GM12878 (cell line): ENCODE measurements at regions not wholly inside any gene's neighbourhood (a gene's known extent, or its start where the extent isn't known, plus 50 kb on each side); places are given as distances from the start of the nearest gene placed in this dataset.
"Not testable (repeated sequence)": the region's sequence is repeated elsewhere in the genome, so short reads cannot be mapped to it uniquely, and the experiment has no call there.

Experiments used
- ATAC-seq: fragments of 200-7000 bp; cut with Tn5 transposase; 3 replicates; pipeline ENCODE4 v1.9.1; 2020; ENCODE audit warnings: mild to moderate bottlenecking, moderate library complexity
- BruUV-seq: library from RNA; stranded (reverse); fragments of 400-500 nt; replicated peaks from 2 replicates; lab custom pipeline; 2021; lab: Mats Ljungman, UMichigan
- CTCF ChIA-PET: fragments of 300-600 bp; sonication (Branson Sonifier 250); formaldehyde crosslinking; extraction: SDS; loops from one replicate; lab custom pipeline; 2021; ENCODE audit warnings: inconsistent platforms; lab: Yijun Ruan, JAX
- POLR2A ChIA-PET: fragments of 350-600 bp; formaldehyde crosslinking; extraction: SDS; loops from one replicate; lab custom pipeline; 2021; ENCODE audit warnings: inconsistent platforms; lab: Charles Lee
- RAD21 ChIA-PET: fragments of 300-600 bp; sonication (Branson Sonifier 250); formaldehyde crosslinking; loops from one replicate; lab custom pipeline; 2023; ENCODE audit warnings: antibody characterized with exemption; ENCODE audit not compliant: unreplicated experiment; lab: Charles Lee
- SMC1A ChIA-PET: fragments of 300-600 bp; sonication (Branson Sonifier 250); formaldehyde crosslinking; loops from one replicate; lab custom pipeline; 2023; ENCODE audit not compliant: unreplicated experiment, uncharacterized antibody; lab: Charles Lee
- DNase-seq: peaks from one replicate; pipeline ENCODE4 v3.0.0-alpha.2; 2011; ENCODE audit warnings: low read depth, low spot score
- FAIRE-seq: peaks from 3 replicates; lab custom pipeline; 2011; peaks lifted over from hg19 to GRCh38; lab: Jason Lieb, UNC
- H2AFZ ChIP-seq: 2 replicates; pipeline ENCODE4 v1.6.0; 2011; ENCODE audit warnings: low read depth, low read length, control low read depth; ENCODE audit not compliant: control insufficient read depth
- H3K27ac ChIP-seq: 2 replicates; pipeline ENCODE4 v1.5.1; 2011; ENCODE audit warnings: control low read depth; ENCODE audit not compliant: control insufficient read depth, insufficient read depth
- H3K27me3 ChIP-seq, 2 experiments: replicated peaks in 1 of 2; 2 replicates each; pipeline versions ENCODE4 v1.6.0 to v1.6.1; 2011; ENCODE audit warnings: low read length in 1 of 2; ENCODE audit not compliant: control insufficient read depth in 2 of 2, insufficient read depth in 2 of 2
- H3K36me3 ChIP-seq, 2 experiments: 2 replicates each; pipeline ENCODE4 v1.5.1; 2011; ENCODE audit warnings: low read length in 1 of 2; ENCODE audit not compliant: control insufficient read depth in 2 of 2, insufficient read depth in 2 of 2
- H3K4me1 ChIP-seq: 2 replicates; pipeline ENCODE4 v1.6.1; 2011; ENCODE audit warnings: mild to moderate bottlenecking, low read length, moderate library complexity, mixed read lengths; ENCODE audit not compliant: control insufficient read depth, insufficient read depth
- H3K4me2 ChIP-seq: 2 replicates; pipeline ENCODE4 v1.6.0; 2011; ENCODE audit warnings: control low read depth; ENCODE audit not compliant: control insufficient read depth, insufficient read depth
- H3K4me3 ChIP-seq: fragments of 200-600 bp; sonication (generic); 2 replicates; pipeline ENCODE4 v1.5.1; 2016
- H3K79me2 ChIP-seq: 2 replicates; pipeline ENCODE4 v1.6.0; 2011; ENCODE audit warnings: low read length; ENCODE audit not compliant: control insufficient read depth, insufficient read depth
- H3K9ac ChIP-seq: 2 replicates; pipeline ENCODE4 v1.8.0; 2011; ENCODE audit warnings: low read length, control low read depth, mixed read lengths; ENCODE audit not compliant: control insufficient read depth, insufficient read depth
- H3K9me3 ChIP-seq: replicated peaks from 3 replicates; pipeline ENCODE4 v1.5.1; 2011; ENCODE audit warnings: mild to moderate bottlenecking, low read length; ENCODE audit not compliant: control insufficient read depth, insufficient read depth
- H4K20me1 ChIP-seq: 2 replicates; pipeline ENCODE4 v1.6.0; 2011; ENCODE audit not compliant: control insufficient read depth, insufficient read depth
- BCL11A ChIP-seq: IDR thresholded peaks from 2 replicates; pipeline ENCODE4 v1.6.1; 2011; ENCODE audit warnings: low read depth, low read length
- ETV6 ChIP-seq, 2 experiments: fragments of 450-650 bp in 1 of 2; IDR thresholded peaks in 1 of 2; conservative IDR thresholded peaks in 1 of 2; 2 replicates each; pipeline ENCODE4 v1.6.1; 2014; ENCODE audit warnings: antibody characterized with exemption in 1 of 2, borderline replicate concordance in 1 of 2, low read depth in 1 of 2, mild to moderate bottlenecking in 1 of 2, moderate library complexity in 1 of 2
- JUND ChIP-seq: IDR thresholded peaks from 2 replicates; pipeline ENCODE4 v1.6.1; 2012; ENCODE audit warnings: low read depth, mild to moderate bottlenecking, low read length, improper control_type of control experiment, moderate library complexity
- MEF2B ChIP-seq: fragments of 450-650 bp; IDR thresholded peaks from 2 replicates; pipeline ENCODE4 v1.6.1; 2018; ENCODE audit warnings: mild to moderate bottlenecking, moderate library complexity; ENCODE audit not compliant: partially characterized antibody, poor library complexity, severe bottlenecking
- SMAD1 ChIP-seq: fragments of 450-650 bp; IDR thresholded peaks from 2 replicates; pipeline ENCODE4 v1.6.1; 2018; ENCODE audit warnings: mild to moderate bottlenecking, low read depth; ENCODE audit not compliant: partially characterized antibody
- SUZ12 ChIP-seq: fragments of 200-600 bp; sonication (generic); IDR thresholded peaks from one replicate; pipeline ENCODE4 v1.6.1; 2018; ENCODE audit warnings: antibody characterized with exemption, mild to moderate bottlenecking; ENCODE audit not compliant: unreplicated experiment
- ZNF207 ChIP-seq: fragments of 450-650 bp; IDR thresholded peaks from 2 replicates; pipeline ENCODE4 v1.6.1; 2014; ENCODE audit warnings: antibody characterized with exemption, mild to moderate bottlenecking, borderline replicate concordance
- WGBS: methylation state at CpG from one replicate; pipeline ENCODE4 v1.1.6; 2016; ENCODE audit warnings: low lambda C conversion rate; ENCODE audit not compliant: insufficient replicate concordance, insufficient coverage; ENCODE audit errors: missing lambda C conversion rate; 5-methylcytosine and 5-hydroxymethylcytosine counted together
- in situ Hi-C: fragments of 300-500 bp; cut with MboI; formaldehyde crosslinking; loops from 9 replicates; pipeline ENCODE4 v1.14.3; 2018; ENCODE audit warnings: mixed read lengths
- intact Hi-C: fragments of 100-400 bp; cut with micrococcal nuclease; formaldehyde crosslinking; loops from one replicate; pipeline ENCODE4 v1.14.2; 2022; ENCODE audit not compliant: unreplicated experiment
- TF ChIP-seq, protein P1 (sequence below): IDR thresholded peaks from 2 replicates; pipeline ENCODE4 v1.6.1; 2012; ENCODE audit warnings: improper control_type of control experiment, low read depth, low read length; ENCODE audit not compliant: insufficient replicate concordance
- TF ChIP-seq, protein P2 (sequence below): fragments of 450-650 bp; IDR thresholded peaks from 2 replicates; pipeline ENCODE4 v1.6.1; 2017; ENCODE audit warnings: mild to moderate bottlenecking
- TF ChIP-seq, protein P3 (sequence below): fragments of 450-650 bp; IDR thresholded peaks from 2 replicates; pipeline ENCODE4 v1.6.1; 2018; ENCODE audit warnings: mild to moderate bottlenecking, low read depth, moderate library complexity; ENCODE audit not compliant: partially characterized antibody

DNA sequence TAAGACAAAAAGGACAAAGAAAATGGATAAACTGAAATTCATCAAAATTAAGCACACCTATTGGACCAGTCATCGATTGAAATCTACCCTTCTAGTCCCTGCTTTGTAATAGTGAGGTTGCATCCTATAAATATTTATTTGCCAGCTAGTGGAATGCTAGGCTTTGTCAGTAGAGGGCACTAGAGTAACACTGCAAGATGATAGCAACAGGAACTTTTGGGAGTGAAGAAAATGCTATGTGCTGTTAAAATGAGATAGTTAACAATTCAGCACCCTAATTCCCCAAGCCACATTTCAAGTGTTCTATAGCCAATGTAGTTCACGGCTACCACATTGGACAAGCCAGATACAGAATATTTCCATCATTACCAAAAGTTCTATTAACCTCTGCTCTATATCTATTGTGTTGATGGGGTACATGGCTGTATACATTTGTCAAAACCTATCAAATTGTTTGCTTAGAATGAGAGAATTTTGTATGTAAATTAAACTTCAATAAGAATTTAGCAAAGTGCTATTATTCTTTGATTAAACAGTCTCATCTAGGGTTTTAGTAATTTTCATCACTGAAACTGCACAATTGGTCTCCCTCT is 69.8 kb downstream of the LSMEM1 start (continued):
- TF ChIP-seq, protein P1, sequence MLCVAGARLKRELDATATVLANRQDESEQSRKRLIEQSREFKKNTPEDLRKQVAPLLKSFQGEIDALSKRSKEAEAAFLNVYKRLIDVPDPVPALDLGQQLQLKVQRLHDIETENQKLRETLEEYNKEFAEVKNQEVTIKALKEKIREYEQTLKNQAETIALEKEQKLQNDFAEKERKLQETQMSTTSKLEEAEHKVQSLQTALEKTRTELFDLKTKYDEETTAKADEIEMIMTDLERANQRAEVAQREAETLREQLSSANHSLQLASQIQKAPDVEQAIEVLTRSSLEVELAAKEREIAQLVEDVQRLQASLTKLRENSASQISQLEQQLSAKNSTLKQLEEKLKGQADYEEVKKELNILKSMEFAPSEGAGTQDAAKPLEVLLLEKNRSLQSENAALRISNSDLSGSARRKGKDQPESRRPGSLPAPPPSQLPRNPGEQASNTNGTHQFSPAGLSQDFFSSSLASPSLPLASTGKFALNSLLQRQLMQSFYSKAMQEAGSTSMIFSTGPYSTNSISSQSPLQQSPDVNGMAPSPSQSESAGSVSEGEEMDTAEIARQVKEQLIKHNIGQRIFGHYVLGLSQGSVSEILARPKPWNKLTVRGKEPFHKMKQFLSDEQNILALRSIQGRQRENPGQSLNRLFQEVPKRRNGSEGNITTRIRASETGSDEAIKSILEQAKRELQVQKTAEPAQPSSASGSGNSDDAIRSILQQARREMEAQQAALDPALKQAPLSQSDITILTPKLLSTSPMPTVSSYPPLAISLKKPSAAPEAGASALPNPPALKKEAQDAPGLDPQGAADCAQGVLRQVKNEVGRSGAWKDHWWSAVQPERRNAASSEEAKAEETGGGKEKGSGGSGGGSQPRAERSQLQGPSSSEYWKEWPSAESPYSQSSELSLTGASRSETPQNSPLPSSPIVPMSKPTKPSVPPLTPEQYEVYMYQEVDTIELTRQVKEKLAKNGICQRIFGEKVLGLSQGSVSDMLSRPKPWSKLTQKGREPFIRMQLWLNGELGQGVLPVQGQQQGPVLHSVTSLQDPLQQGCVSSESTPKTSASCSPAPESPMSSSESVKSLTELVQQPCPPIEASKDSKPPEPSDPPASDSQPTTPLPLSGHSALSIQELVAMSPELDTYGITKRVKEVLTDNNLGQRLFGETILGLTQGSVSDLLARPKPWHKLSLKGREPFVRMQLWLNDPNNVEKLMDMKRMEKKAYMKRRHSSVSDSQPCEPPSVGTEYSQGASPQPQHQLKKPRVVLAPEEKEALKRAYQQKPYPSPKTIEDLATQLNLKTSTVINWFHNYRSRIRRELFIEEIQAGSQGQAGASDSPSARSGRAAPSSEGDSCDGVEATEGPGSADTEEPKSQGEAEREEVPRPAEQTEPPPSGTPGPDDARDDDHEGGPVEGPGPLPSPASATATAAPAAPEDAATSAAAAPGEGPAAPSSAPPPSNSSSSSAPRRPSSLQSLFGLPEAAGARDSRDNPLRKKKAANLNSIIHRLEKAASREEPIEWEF: no peak
- TF ChIP-seq ETV6 (conservative IDR thresholded peaks at IDR 0.05 in 1 of 2, IDR thresholded peaks at IDR 0.05 in 1 of 2; ENCODE audit: borderline replicate concordance in 1 of 2, low read depth in 1 of 2) (no peak), JUND (no peak), BCL11A (no peak), ZNF207 (peak; percentile 36; the same call in 1 of the 2 replicates), SMAD1 (no peak), MEF2B (no peak), SUZ12 (no peak)
- TF ChIP-seq, protein P2, sequence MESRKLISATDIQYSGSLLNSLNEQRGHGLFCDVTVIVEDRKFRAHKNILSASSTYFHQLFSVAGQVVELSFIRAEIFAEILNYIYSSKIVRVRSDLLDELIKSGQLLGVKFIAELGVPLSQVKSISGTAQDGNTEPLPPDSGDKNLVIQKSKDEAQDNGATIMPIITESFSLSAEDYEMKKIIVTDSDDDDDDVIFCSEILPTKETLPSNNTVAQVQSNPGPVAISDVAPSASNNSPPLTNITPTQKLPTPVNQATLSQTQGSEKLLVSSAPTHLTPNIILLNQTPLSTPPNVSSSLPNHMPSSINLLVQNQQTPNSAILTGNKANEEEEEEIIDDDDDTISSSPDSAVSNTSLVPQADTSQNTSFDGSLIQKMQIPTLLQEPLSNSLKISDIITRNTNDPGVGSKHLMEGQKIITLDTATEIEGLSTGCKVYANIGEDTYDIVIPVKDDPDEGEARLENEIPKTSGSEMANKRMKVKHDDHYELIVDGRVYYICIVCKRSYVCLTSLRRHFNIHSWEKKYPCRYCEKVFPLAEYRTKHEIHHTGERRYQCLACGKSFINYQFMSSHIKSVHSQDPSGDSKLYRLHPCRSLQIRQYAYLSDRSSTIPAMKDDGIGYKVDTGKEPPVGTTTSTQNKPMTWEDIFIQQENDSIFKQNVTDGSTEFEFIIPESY: no peak
- TF ChIP-seq, protein P3, sequence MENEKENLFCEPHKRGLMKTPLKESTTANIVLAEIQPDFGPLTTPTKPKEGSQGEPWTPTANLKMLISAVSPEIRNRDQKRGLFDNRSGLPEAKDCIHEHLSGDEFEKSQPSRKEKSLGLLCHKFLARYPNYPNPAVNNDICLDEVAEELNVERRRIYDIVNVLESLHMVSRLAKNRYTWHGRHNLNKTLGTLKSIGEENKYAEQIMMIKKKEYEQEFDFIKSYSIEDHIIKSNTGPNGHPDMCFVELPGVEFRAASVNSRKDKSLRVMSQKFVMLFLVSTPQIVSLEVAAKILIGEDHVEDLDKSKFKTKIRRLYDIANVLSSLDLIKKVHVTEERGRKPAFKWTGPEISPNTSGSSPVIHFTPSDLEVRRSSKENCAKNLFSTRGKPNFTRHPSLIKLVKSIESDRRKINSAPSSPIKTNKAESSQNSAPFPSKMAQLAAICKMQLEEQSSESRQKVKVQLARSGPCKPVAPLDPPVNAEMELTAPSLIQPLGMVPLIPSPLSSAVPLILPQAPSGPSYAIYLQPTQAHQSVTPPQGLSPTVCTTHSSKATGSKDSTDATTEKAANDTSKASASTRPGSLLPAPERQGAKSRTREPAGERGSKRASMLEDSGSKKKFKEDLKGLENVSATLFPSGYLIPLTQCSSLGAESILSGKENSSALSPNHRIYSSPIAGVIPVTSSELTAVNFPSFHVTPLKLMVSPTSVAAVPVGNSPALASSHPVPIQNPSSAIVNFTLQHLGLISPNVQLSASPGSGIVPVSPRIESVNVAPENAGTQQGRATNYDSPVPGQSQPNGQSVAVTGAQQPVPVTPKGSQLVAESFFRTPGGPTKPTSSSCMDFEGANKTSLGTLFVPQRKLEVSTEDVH: no peak
- TF ChIP-seq, all 136 proteins: peak for 11

DNA sequence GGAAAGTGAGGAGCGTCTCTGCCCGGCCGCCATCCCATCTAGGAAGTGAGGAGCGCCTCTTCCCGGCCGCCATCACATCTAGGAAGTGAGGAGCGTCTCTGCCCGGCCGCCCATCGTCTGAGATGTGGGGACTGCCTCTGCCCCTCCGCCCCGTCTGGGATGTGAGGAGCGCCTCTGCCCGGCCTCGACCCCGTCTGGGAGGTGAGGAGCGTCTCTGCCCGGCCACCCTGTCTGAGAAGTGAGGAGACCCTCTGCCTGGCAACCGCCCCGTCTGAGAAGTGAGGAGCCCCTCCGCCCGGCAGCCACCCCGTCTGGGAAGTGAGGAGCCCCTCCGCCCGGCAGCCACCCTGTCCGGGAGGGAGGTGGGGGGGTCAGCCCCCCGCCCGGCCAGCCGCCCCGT is 70.7 kb downstream of the LSMEM1 start:
- H3K36me3 ChIP-seq, H3K27ac ChIP-seq, FAIRE-seq, H3K79me2 ChIP-seq, H3K9ac ChIP-seq, H2AFZ ChIP-seq, H3K27me3 ChIP-seq, H3K4me1 ChIP-seq, H3K9me3 ChIP-seq, POLR2A ChIA-PET, BruUV-seq, H3K4me3 ChIP-seq, ATAC-seq, DNase-seq, H4K20me1 ChIP-seq, H3K4me2 ChIP-seq: not testable (repeated sequence)
- ChIA-PET SMC1A (interaction anchor here (2.7 to 3.0 kb wide), 2 partner anchors 345 to 348 kb away, joined by 13 to 18 read pairs; no protein-coding TSS in a partner anchor), CTCF (interaction anchor here (2.8 to 3.0 kb wide), 2 partner anchors 346 to 870 kb away, joined by 32 to 46 read pairs; no protein-coding TSS in a partner anchor), RAD21 (interaction anchor here (2.1 kb wide), 1 partner anchor 870 kb away, joined by 15 read pairs; no protein-coding TSS in a partner anchor)
- intact Hi-C loops: loop anchor here (5.0 to 10.0 kb wide), 2 partner anchors 733 to 1161 kb away; no protein-coding TSS in a partner anchor
- WGBS: 58% methylated on average over 7 of the region's 30 CpGs
- in situ Hi-C loops: loop anchor here (10.0 kb wide), 1 partner anchor 1143 kb away; no protein-coding TSS in a partner anchor
